ENCODE measurements at regions not wholly inside any gene's neighbourhood (a gene's known extent, or its start where the extent isn't known, plus 50 kb on each side); places are given as distances from the start of the nearest gene placed in this dataset.
"Not testable (repeated sequence)": the region's sequence is repeated elsewhere in the genome, so short reads cannot be mapped to it uniquely, and the experiment has no call there.

- not testable (repeated sequence) for H3K4me3 ChIP-seq (ENCODE audit: low read length)
Observed at GRCh38 chr2:62629310-62629709, 76.2 kb upstream of the EHBP1 start.

DNA sequence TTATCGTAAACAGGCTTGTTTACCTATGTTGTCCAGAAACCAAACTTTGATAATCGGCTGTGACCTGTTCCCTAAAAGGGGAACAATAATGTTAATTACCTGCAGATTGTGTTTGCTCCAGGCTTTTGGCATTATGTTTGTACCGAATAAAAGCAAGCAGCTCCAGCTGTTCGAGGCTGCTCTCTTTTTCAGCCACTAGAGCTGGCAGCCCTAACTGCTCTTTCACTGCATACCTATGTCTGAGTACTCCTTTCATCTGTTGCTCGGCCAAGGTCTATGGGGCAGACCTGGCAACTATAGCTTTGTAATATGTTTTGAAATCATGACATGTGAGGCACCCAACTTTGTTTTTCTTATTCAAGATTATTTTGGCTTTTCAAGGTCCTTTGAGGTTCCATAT lies 77.8 kb upstream of the EHBP1 start:
- Histone ChIP-seq H3K4me1 (ENCODE audit: control insufficient read depth, insufficient read depth, low read length) (no peaks in the 10 kb centered on the region), H3K36me3 (ENCODE audit: control insufficient read depth, insufficient read depth, low read length) (no peaks in the 10 kb centered on the region), H3K4me3 (ENCODE audit: low read length) (no peak overlapping the region), H3K27me3 (ENCODE audit: control insufficient read depth, insufficient read depth, low read length) (no peaks in the 10 kb centered on the region), H3K9me3 (ENCODE audit: control insufficient read depth, insufficient read depth, low read length) (no peaks in the 10 kb centered on the region), H3K27ac (ENCODE audit: low read length) (no peak overlapping the region)
- no CpG with 5 or more reads among the region's 5 CpGs for whole genome bisulfite sequencing (ENCODE audit: insufficient coverage, insufficient read length)
- no peak for DNase-seq (ENCODE audit: low read depth, low spot score)

More at GRCh38 chr2:62629310-62629709, 76.2 kb upstream of the EHBP1 start:
- not testable (repeated sequence) for H3K27ac ChIP-seq (ENCODE audit: low read length); DNase-seq (ENCODE audit: low read depth, low spot score); H3K4me1 ChIP-seq (ENCODE audit: control insufficient read depth, insufficient read depth, low read length); H3K9me3 ChIP-seq (ENCODE audit: control insufficient read depth, insufficient read depth, low read length); H3K36me3 ChIP-seq (ENCODE audit: control insufficient read depth, insufficient read depth, low read length); H3K27me3 ChIP-seq (ENCODE audit: control insufficient read depth, insufficient read depth, low read length)
- no CpG with 5 or more reads among the region's 5 CpGs for WGBS (ENCODE audit: insufficient coverage, insufficient read length)

GRCh38 chr2:62624855-62625254 lies 80.7 kb upstream of the EHBP1 start:
- no peak for DNase-seq (ENCODE audit: low read depth, low spot score)
- no peaks in the 10 kb centered on the region for H3K36me3 ChIP-seq (ENCODE audit: control insufficient read depth, insufficient read depth, low read length)
- no peak overlapping the region for H3K27ac ChIP-seq (ENCODE audit: low read length)
- no CpG with 5 or more reads among the region's 3 CpGs for WGBS (ENCODE audit: insufficient coverage, insufficient read length)
- no peak overlapping the region for H3K4me3 ChIP-seq (ENCODE audit: low read length)
- no peaks in the 10 kb centered on the region for H3K9me3 ChIP-seq (ENCODE audit: control insufficient read depth, insufficient read depth, low read length)
- no peaks in the 10 kb centered on the region for H3K27me3 ChIP-seq (ENCODE audit: control insufficient read depth, insufficient read depth, low read length)
- no peaks in the 10 kb centered on the region for H3K4me1 ChIP-seq (ENCODE audit: control insufficient read depth, insufficient read depth, low read length)

- no CpG with 5 or more reads among the region's 2 CpGs for WGBS (ENCODE audit: insufficient coverage, insufficient read length)
- H3K9me3 ChIP-seq (ENCODE audit: control insufficient read depth, insufficient read depth, low read length); H3K27ac ChIP-seq (ENCODE audit: low read length); H3K36me3 ChIP-seq (ENCODE audit: control insufficient read depth, insufficient read depth, low read length); H3K27me3 ChIP-seq (ENCODE audit: control insufficient read depth, insufficient read depth, low read length); H3K4me1 ChIP-seq (ENCODE audit: control insufficient read depth, insufficient read depth, low read length); DNase-seq (ENCODE audit: low read depth, low spot score); H3K4me3 ChIP-seq (ENCODE audit: low read length): not testable (repeated sequence)
Observed at GRCh38 chr2:62616486-62616885, 89.0 kb upstream of the EHBP1 start.

- Histone ChIP-seq H3K4me1 (ENCODE audit: control insufficient read depth, insufficient read depth, low read length) (no peaks in the 10 kb centered on the region), H3K27ac (ENCODE audit: low read length) (no peak overlapping the region), H3K9me3 (ENCODE audit: control insufficient read depth, insufficient read depth, low read length) (no peaks in the 10 kb centered on the region), H3K36me3 (ENCODE audit: control insufficient read depth, insufficient read depth, low read length) (no peaks in the 10 kb centered on the region), H3K4me3 (ENCODE audit: low read length) (no peak overlapping the region), H3K27me3 (ENCODE audit: control insufficient read depth, insufficient read depth, low read length) (no peaks in the 10 kb centered on the region)
- whole genome bisulfite sequencing (ENCODE audit: insufficient coverage, insufficient read length): no CpG with 5 or more reads among the region's 2 CpGs
- no peak for DNase-seq (ENCODE audit: low read depth, low spot score)
Observed at GRCh38 chr2:62611854-62612253, 93.7 kb upstream of the EHBP1 start.

DNA sequence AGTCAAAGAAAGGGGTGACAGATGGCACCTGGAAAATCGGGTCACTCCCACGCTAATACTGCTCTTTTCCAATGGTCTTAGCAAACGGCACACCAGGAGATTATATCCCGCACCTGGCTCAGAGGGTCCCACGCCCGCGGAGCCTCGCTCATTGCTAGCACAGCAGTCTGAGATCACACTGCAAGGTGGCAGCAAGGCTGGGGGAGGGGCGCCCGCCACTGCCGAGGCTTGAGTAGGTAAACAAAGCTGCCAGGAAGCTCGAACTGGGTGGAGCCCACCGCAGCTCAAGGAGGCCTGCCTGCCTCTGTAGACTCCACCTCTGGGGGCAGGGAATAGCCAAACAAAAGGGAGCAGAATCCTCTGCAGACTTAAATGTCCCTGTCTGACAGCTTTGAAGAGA lies 99.5 kb upstream of the TMEM17 start:
- not testable (repeated sequence) for H3K9me3 ChIP-seq (ENCODE audit: control insufficient read depth, insufficient read depth, low read length); H3K4me1 ChIP-seq (ENCODE audit: control insufficient read depth, insufficient read depth, low read length); H3K27ac ChIP-seq (ENCODE audit: low read length); H3K4me3 ChIP-seq (ENCODE audit: low read length); H3K27me3 ChIP-seq (ENCODE audit: control insufficient read depth, insufficient read depth, low read length); H3K36me3 ChIP-seq (ENCODE audit: control insufficient read depth, insufficient read depth, low read length); DNase-seq (ENCODE audit: low read depth, low spot score)
- no CpG with 5 or more reads among the region's 13 CpGs for WGBS (ENCODE audit: insufficient coverage, insufficient read length)

DNA sequence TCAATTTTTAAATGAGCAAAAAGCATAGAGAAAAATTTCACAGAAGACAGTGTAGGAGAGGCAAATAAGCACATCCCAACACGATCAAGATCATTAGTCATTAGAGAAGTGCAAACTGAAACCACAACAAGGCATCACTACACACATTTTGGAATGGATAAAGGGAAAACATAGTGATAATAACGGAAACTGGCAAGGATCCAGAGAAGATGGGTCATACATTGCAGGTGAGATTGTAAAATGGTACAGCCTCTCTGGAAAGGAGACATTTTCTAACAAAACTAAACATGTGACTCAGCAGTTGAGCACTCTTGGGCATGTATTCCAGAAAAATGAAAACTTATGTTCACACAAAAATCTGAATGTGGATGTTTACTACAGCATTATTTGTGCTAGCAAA lies 98.3 kb upstream of the TMEM17 start:
- WGBS (ENCODE audit: insufficient coverage, insufficient read length): no CpG with 5 or more reads among the region's 2 CpGs
- H3K4me1 ChIP-seq (ENCODE audit: control insufficient read depth, insufficient read depth, low read length): no peaks in the 10 kb centered on the region; the same call in 1 of the 2 replicates
- H3K36me3 ChIP-seq (ENCODE audit: control insufficient read depth, insufficient read depth, low read length): no peaks in the 10 kb centered on the region; the same call in 1 of the 2 replicates
- H3K4me3 ChIP-seq (ENCODE audit: low read length): no peak overlapping the region
- no peak for DNase-seq (ENCODE audit: low read depth, low spot score)
- H3K9me3 ChIP-seq (ENCODE audit: control insufficient read depth, insufficient read depth, low read length): peaks cover 2% of the 10 kb centered on the region
- no peak overlapping the region for H3K27ac ChIP-seq (ENCODE audit: low read length)
- no peaks in the 10 kb centered on the region for H3K27me3 ChIP-seq (ENCODE audit: control insufficient read depth, insufficient read depth, low read length)

DNA sequence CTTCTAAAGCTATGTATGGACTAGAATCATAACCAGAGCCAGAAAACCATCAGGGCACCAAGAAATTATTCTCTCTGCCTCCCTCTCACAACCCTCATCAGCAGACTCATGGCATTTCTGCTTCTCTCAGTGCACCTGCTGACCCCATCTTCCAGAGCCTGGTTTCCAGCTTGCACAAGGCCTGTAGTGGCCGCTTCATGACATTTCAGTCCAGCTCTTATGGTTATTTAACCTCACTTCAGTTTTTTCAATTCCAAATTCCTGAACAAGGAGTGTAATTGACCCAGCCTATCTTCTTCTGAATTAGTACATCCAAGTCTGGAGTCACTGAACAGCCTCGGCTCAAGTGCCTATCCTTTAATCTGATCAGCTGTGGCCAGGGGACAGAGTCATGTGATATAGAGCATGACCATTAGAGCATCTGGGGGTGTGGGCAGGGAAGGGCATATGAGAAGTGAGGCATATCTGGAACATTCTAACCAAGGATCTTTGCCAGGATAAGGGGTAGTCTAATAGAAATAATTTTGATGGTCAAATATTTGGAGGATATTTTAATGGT lies 97.2 kb upstream of the TMEM17 start:
- WGBS (ENCODE audit: insufficient coverage, insufficient read length): no CpG with 5 or more reads among the region's 2 CpGs
- Histone ChIP-seq H3K27me3 (ENCODE audit: control insufficient read depth, insufficient read depth, low read length) (no peaks in the 10 kb centered on the region), H3K27ac (ENCODE audit: low read length) (no peak overlapping the region), H3K4me1 (ENCODE audit: control insufficient read depth, insufficient read depth, low read length) (no peaks in the 10 kb centered on the region; the same call in 1 of the 2 replicates), H3K36me3 (ENCODE audit: control insufficient read depth, insufficient read depth, low read length) (no peaks in the 10 kb centered on the region; the same call in 1 of the 2 replicates), H3K4me3 (ENCODE audit: low read length) (no peak overlapping the region), H3K9me3 (ENCODE audit: control insufficient read depth, insufficient read depth, low read length) (peaks cover 2% of the 10 kb centered on the region)
- DNase-seq (ENCODE audit: low read depth, low spot score): no peak

GRCh38 chr2:62599674-62600410 lies 93.8 kb upstream of the TMEM17 start:
- not testable (repeated sequence) for H3K27ac ChIP-seq (ENCODE audit: low read length); H3K9me3 ChIP-seq (ENCODE audit: control insufficient read depth, insufficient read depth, low read length); H3K36me3 ChIP-seq (ENCODE audit: control insufficient read depth, insufficient read depth, low read length); H3K4me3 ChIP-seq (ENCODE audit: low read length); H3K27me3 ChIP-seq (ENCODE audit: control insufficient read depth, insufficient read depth, low read length); H3K4me1 ChIP-seq (ENCODE audit: control insufficient read depth, insufficient read depth, low read length); DNase-seq (ENCODE audit: low read depth, low spot score)
- WGBS (ENCODE audit: insufficient coverage, insufficient read length): no CpG with 5 or more reads among the region's 6 CpGs

- H3K4me1 ChIP-seq (ENCODE audit: control insufficient read depth, insufficient read depth, low read length): no peaks in the 10 kb centered on the region
- no peaks in the 10 kb centered on the region for H3K36me3 ChIP-seq (ENCODE audit: control insufficient read depth, insufficient read depth, low read length)
- no peak overlapping the region for H3K27ac ChIP-seq (ENCODE audit: low read length)
- H3K9me3 ChIP-seq (ENCODE audit: control insufficient read depth, insufficient read depth, low read length): no peaks in the 10 kb centered on the region
- no CpG with 5 or more reads among the region's 3 CpGs for WGBS (ENCODE audit: insufficient coverage, insufficient read length)
- no peak for DNase-seq (ENCODE audit: low read depth, low spot score)
- no peaks in the 10 kb centered on the region for H3K27me3 ChIP-seq (ENCODE audit: control insufficient read depth, insufficient read depth, low read length)
- no peak overlapping the region for H3K4me3 ChIP-seq (ENCODE audit: low read length)
Observed at GRCh38 chr2:62597323-62597722, 91.3 kb upstream of the TMEM17 start.
